ENCODE measurements at regions not wholly inside any gene's neighbourhood (a gene's known extent, or its start where the extent isn't known, plus 50 kb on each side); places are given as distances from the start of the nearest gene placed in this dataset.
A peak's percentile ranks its signal among the peaks of the same experiment; 100 is the strongest.

DNA sequence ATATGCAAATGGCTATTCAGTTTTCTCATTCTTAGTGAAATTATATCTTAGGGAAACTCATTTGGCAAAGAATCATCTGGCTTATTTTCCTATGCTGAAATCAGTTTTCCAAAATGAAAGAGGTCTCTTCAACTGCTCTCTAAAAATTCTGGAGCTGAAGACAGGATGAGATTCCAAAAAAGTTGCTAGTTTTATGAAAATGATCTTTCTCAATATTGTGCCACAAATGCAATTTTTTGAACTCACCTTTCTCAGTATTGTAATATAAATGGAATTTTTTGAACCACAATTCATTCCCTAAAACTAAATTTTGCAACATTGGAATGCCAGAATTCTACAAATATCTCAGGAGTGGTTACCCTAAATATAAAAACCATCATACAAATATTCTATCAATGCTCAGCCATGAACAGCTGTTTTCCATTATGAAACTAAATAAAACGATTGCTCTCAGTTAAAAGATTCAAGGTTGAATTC, 147.7 kb upstream of the PKDCC start:
- no peak for FAIRE-seq
- H3K79me2 ChIP-seq (ENCODE audit: insufficient read depth, low read length), result no peaks in the 10 kb centered on the region
- no peak overlapping the region for H2AFZ ChIP-seq (ENCODE audit: low read depth, low read length)
- H3K4me1 Mint-ChIP-seq (ENCODE audit: low read depth, unreplicated experiment), result no peaks in the 10 kb centered on the region
- H3K36me3 ChIP-seq (ENCODE audit: insufficient read depth, low read length), result no peaks in the 10 kb centered on the region
- no peaks in the 10 kb centered on the region for H3K27me3 ChIP-seq (ENCODE audit: insufficient read depth, low read length)
- TF ChIP-seq EZH2 (IDR thresholded peaks at IDR 0.05; ENCODE audit: insufficient read depth, low read length) (no peak), CTCF (IDR thresholded peaks at IDR 0.05; ENCODE audit: insufficient read depth, low read depth, low read length) (no peak)
- H3K9ac ChIP-seq (ENCODE audit: low read length), result no peak overlapping the region
- no peaks in the 10 kb centered on the region for H3K4me1 ChIP-seq (ENCODE audit: insufficient read depth, low read length)
- no peaks in the 10 kb centered on the region for H3K9me3 ChIP-seq (ENCODE audit: insufficient read depth, low read depth, low read length)
- H3K4me3 Mint-ChIP-seq (ENCODE audit: unreplicated experiment), result no peak overlapping the region
- H3K27ac Mint-ChIP-seq (ENCODE audit: unreplicated experiment), result no peak overlapping the region
- peaks cover 4% of the 10 kb centered on the region for H3K9me3 Mint-ChIP-seq (ENCODE audit: unreplicated experiment)
- H3K4me2 ChIP-seq (ENCODE audit: low read length), result no peak overlapping the region
- no peaks in the 10 kb centered on the region for H3K36me3 Mint-ChIP-seq (ENCODE audit: low read depth, unreplicated experiment)
- no peaks in the 10 kb centered on the region for H4K20me1 ChIP-seq (ENCODE audit: insufficient read depth, low read length)
- peaks cover 24% of the 10 kb centered on the region for H3K27me3 Mint-ChIP-seq (ENCODE audit: low read depth, unreplicated experiment)
- DNase-seq (ENCODE audit: low read depth), result no peak
- no peak overlapping the region for H3K4me3 ChIP-seq (ENCODE audit: insufficient read depth, low read depth, low read length)
- no peak overlapping the region for H3K27ac ChIP-seq (ENCODE audit: low read depth, low read length)

- H3K9me3 ChIP-seq (ENCODE audit: insufficient read depth, low read depth, low read length), result no peaks in the 10 kb centered on the region
- FAIRE-seq, result no peak
- TF ChIP-seq CTCF (IDR thresholded peaks at IDR 0.05; ENCODE audit: insufficient read depth, low read depth, low read length) (no peak), EZH2 (IDR thresholded peaks at IDR 0.05; ENCODE audit: insufficient read depth, low read length) (no peak)
Observed at GRCh38 chr2:41902897-41903296, 144.9 kb upstream of the PKDCC start.

GRCh38 chr2:41903474-41904135, 144.2 kb upstream of the PKDCC start:
- FAIRE-seq, result no peak
- no peak overlapping the region for H3K27ac Mint-ChIP-seq (ENCODE audit: unreplicated experiment)
- H3K4me3 ChIP-seq (ENCODE audit: insufficient read depth, low read depth, low read length), result no peak overlapping the region

More at GRCh38 chr2:41902897-41903296, 144.9 kb upstream of the PKDCC start:
- H3K27ac ChIP-seq (ENCODE audit: low read depth, low read length), result no peak overlapping the region
- H3K4me3 Mint-ChIP-seq (ENCODE audit: unreplicated experiment), result no peak overlapping the region
- H3K4me2 ChIP-seq (ENCODE audit: low read length), result no peak overlapping the region
- H3K4me1 ChIP-seq (ENCODE audit: insufficient read depth, low read length), result peaks cover 4% of the 10 kb centered on the region
- H3K36me3 ChIP-seq (ENCODE audit: insufficient read depth, low read length), result no peaks in the 10 kb centered on the region
- no peaks in the 10 kb centered on the region for H4K20me1 ChIP-seq (ENCODE audit: insufficient read depth, low read length)
- H3K36me3 Mint-ChIP-seq (ENCODE audit: low read depth, unreplicated experiment), result no peaks in the 10 kb centered on the region
- no peak overlapping the region for H3K9ac ChIP-seq (ENCODE audit: low read length)
- DNase-seq (ENCODE audit: low read depth), result no peak
- H3K9me3 Mint-ChIP-seq (ENCODE audit: unreplicated experiment), result no peaks in the 10 kb centered on the region
- H3K27me3 ChIP-seq (ENCODE audit: insufficient read depth, low read length), result no peaks in the 10 kb centered on the region
- H2AFZ ChIP-seq (ENCODE audit: low read depth, low read length), result no peak overlapping the region
- H3K4me1 Mint-ChIP-seq (ENCODE audit: low read depth, unreplicated experiment), result peaks cover 8% of the 10 kb centered on the region
- no peak overlapping the region for H3K27ac Mint-ChIP-seq (ENCODE audit: unreplicated experiment)
- H3K27me3 Mint-ChIP-seq (ENCODE audit: low read depth, unreplicated experiment), result peaks cover 20% of the 10 kb centered on the region
- H3K4me3 ChIP-seq (ENCODE audit: insufficient read depth, low read depth, low read length), result no peak overlapping the region
- H3K79me2 ChIP-seq (ENCODE audit: insufficient read depth, low read length), result no peaks in the 10 kb centered on the region

More at GRCh38 chr2:41903474-41904135, 144.2 kb upstream of the PKDCC start:
- Histone ChIP-seq H3K36me3 (ENCODE audit: insufficient read depth, low read length) (no peaks in the 10 kb centered on the region), H3K27me3 (ENCODE audit: insufficient read depth, low read length) (no peaks in the 10 kb centered on the region), H3K9ac (ENCODE audit: low read length) (no peak overlapping the region), H3K4me2 (ENCODE audit: low read length) (no peak overlapping the region), H3K79me2 (ENCODE audit: insufficient read depth, low read length) (no peaks in the 10 kb centered on the region), H3K27ac (ENCODE audit: low read depth, low read length) (no peak overlapping the region), H3K4me1 (ENCODE audit: insufficient read depth, low read length) (peaks cover 8% of the 10 kb centered on the region), H4K20me1 (ENCODE audit: insufficient read depth, low read length) (no peaks in the 10 kb centered on the region), H2AFZ (ENCODE audit: low read depth, low read length) (no peak overlapping the region), H3K9me3 (ENCODE audit: insufficient read depth, low read depth, low read length) (no peaks in the 10 kb centered on the region)
- H3K4me1 Mint-ChIP-seq (ENCODE audit: low read depth, unreplicated experiment), result peaks cover 13% of the 10 kb centered on the region
- no peak overlapping the region for H3K4me3 Mint-ChIP-seq (ENCODE audit: unreplicated experiment)
- peaks cover 17% of the 10 kb centered on the region for H3K27me3 Mint-ChIP-seq (ENCODE audit: low read depth, unreplicated experiment)
- H3K36me3 Mint-ChIP-seq (ENCODE audit: low read depth, unreplicated experiment), result no peaks in the 10 kb centered on the region
- H3K9me3 Mint-ChIP-seq (ENCODE audit: unreplicated experiment), result no peaks in the 10 kb centered on the region
- TF ChIP-seq CTCF (IDR thresholded peaks at IDR 0.05; ENCODE audit: insufficient read depth, low read depth, low read length), result no peak
- DNase-seq (ENCODE audit: low read depth), result peak; percentile 42

Measured in astrocyte (in vitro differentiated cells and primary cell).